ENCODE measurements at regions not wholly inside any gene's neighbourhood (a gene's known extent, or its start where the extent isn't known, plus 50 kb on each side); places are given as distances from the start of the nearest gene placed in this dataset.

DNA sequence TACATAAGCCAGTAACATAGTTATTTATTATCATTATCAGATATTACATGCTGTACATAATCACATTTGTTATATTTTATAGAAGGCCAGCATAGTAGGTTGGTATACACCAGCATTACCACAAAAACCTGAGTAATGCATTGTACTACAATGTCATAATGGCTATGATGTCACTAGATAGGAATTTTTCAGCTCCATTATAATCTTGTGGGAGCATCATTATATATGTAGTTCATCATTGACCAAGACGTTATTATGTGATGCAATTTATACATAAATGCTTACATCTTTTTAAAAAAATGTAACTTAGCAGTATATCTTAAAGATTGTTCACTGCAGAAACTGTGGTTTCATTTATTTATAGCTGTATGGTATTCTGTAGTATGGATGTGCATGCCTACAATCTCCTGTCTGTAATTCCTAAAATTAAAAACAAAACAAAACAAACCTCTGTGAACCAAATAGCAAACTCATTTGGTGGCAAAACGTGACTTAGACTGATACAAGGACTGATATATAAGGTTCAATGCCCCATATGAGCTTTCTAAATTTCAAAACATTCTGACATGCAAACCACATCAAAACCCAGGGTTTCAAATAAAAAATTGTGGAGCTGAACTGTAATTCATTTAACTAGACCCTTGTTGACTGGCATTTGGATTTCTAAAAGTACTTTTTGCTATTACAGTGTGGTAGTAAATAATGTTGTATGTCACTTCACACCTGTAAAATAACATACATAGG is 250.9 kb downstream of the DLEU7 start:
- Histone ChIP-seq H3K9me3 (ENCODE audit: control insufficient read depth, insufficient read depth, low read length) (no peaks in the 10 kb centered on the region), H3K9ac (ENCODE audit: low read depth, low read length) (no peak overlapping the region), H3K36me3 (ENCODE audit: insufficient read depth, low read length) (no peaks in the 10 kb centered on the region), H3K4me1 (ENCODE audit: insufficient read depth, low read length) (no peaks in the 10 kb centered on the region; the same call in 1 of the 2 replicates)

- no peak overlapping the region for H3K9ac ChIP-seq (ENCODE audit: low read depth, low read length)
- H3K4me1 ChIP-seq (ENCODE audit: insufficient read depth, low read length), result no peaks in the 10 kb centered on the region; the same call in 1 of the 2 replicates
- no peaks in the 10 kb centered on the region for H3K9me3 ChIP-seq (ENCODE audit: control insufficient read depth, insufficient read depth, low read length)
- H3K36me3 ChIP-seq (ENCODE audit: insufficient read depth, low read length), result no peaks in the 10 kb centered on the region
These were observed 250.3 kb downstream of the DLEU7 start for GRCh38 chr13:50593207-50593606.

GRCh38 chr13:50594276-50595051 is 249.0 kb downstream of the DLEU7 start:
- Histone ChIP-seq H3K4me1 (ENCODE audit: insufficient read depth, low read length) (no peaks in the 10 kb centered on the region; the same call in 1 of the 2 replicates), H3K9me3 (ENCODE audit: control insufficient read depth, insufficient read depth, low read length) (no peaks in the 10 kb centered on the region), H3K9ac (ENCODE audit: low read depth, low read length) (no peak overlapping the region), H3K36me3 (ENCODE audit: insufficient read depth, low read length) (no peaks in the 10 kb centered on the region)

DNA sequence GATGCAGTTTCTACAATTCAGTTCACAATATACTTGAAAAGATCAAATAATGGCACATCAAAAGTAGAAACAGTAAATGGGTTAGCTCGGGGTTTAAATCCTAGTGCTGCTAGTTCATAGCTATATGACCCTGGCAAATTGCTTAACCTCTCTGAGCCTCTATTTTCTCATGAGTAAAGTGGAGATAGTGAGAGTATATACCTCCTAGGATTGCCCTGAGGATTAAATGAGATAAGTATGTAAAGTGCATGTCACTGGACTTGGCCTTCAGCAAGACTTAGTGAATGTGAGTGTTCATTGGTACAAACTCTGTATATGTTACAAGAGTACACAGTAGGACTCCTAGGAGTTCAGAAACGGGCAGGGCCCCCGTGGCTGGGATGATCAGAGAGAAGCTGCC is 248.3 kb downstream of the DLEU7 start:
- no peaks in the 10 kb centered on the region; the same call in 1 of the 2 replicates for H3K4me1 ChIP-seq (ENCODE audit: insufficient read depth, low read length)
- H3K36me3 ChIP-seq (ENCODE audit: insufficient read depth, low read length), result no peaks in the 10 kb centered on the region
- no peaks in the 10 kb centered on the region for H3K9me3 ChIP-seq (ENCODE audit: control insufficient read depth, insufficient read depth, low read length)
- no peak overlapping the region for H3K9ac ChIP-seq (ENCODE audit: low read depth, low read length)

DNA sequence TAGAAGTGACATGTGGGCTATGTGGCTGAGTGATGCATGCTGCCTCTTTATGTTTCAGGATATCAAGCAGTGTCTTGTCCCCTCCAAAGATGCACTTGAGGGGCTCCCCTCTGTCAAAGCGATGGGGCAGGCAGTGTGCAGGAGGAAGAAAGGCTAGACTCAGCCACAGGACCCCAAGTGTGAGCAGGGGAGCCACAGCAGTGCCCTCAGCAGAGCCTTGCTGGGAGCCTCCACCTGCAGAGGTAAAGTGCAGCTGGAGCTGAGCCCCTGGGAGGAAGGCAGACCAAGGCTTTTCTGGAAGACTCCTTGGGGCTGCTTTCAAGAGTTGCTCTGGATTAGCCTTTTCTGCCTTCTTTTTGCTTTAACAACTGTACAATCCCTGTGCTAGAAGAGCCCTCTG is 247.3 kb downstream of the DLEU7 start:
- no peaks in the 10 kb centered on the region for H3K36me3 ChIP-seq (ENCODE audit: insufficient read depth, low read length)
- H3K9ac ChIP-seq (ENCODE audit: low read depth, low read length), result no peak overlapping the region
- H3K4me1 ChIP-seq (ENCODE audit: insufficient read depth, low read length), result no peaks in the 10 kb centered on the region; the same call in 1 of the 2 replicates
- no peaks in the 10 kb centered on the region for H3K9me3 ChIP-seq (ENCODE audit: control insufficient read depth, insufficient read depth, low read length)

DNA sequence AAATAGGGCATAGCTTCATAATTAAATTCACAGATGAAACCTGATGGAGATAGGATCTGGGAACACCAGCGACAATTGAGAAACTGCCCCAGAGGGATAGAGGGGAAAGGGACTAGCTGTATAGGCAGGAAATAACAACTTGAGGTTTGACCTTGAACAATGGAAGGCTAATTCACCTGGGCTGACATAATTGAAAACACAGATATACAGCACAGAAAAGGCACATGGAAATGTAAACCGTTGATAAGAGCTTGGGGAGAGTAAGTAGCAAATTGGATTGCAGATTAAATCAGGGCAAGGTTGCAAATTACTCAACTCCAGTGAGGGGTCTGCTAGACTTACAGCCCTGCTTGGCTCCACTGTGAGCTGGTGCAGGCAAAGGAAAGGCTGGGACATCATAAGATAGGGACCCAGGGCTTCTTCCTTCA is 246.7 kb downstream of the DLEU7 start:
- no peaks in the 10 kb centered on the region for H3K36me3 ChIP-seq (ENCODE audit: insufficient read depth, low read length)
- H3K4me1 ChIP-seq (ENCODE audit: insufficient read depth, low read length), result no peaks in the 10 kb centered on the region; the same call in 1 of the 2 replicates
- no peaks in the 10 kb centered on the region for H3K9me3 ChIP-seq (ENCODE audit: control insufficient read depth, insufficient read depth, low read length)
- no peak overlapping the region for H3K9ac ChIP-seq (ENCODE audit: low read depth, low read length)

DNA sequence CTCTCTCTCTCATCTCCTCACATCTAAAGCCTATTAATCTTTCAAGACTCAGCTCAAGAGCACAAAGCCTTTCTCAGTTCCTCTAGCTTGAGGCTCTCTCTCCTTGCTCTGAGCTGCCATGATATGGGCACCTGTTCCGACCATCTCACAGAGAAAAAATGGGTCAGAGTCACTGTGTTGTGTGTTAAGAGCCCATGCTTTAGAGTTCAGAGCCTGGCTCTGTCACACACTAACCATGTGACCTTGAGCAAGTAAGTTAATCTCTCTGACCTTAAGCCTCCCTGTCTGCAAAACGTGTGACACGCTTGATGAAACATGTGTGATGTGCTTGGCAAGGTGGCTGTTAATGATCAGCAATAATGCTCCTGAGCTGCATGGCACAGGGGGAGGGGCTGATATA is 245.2 kb downstream of the DLEU7 start:
- Histone ChIP-seq H3K9ac (ENCODE audit: low read depth, low read length) (no peak overlapping the region), H3K36me3 (ENCODE audit: insufficient read depth, low read length) (no peaks in the 10 kb centered on the region), H3K4me1 (ENCODE audit: insufficient read depth, low read length) (no peaks in the 10 kb centered on the region; the same call in 1 of the 2 replicates), H3K9me3 (ENCODE audit: control insufficient read depth, insufficient read depth, low read length) (no peaks in the 10 kb centered on the region)

DNA sequence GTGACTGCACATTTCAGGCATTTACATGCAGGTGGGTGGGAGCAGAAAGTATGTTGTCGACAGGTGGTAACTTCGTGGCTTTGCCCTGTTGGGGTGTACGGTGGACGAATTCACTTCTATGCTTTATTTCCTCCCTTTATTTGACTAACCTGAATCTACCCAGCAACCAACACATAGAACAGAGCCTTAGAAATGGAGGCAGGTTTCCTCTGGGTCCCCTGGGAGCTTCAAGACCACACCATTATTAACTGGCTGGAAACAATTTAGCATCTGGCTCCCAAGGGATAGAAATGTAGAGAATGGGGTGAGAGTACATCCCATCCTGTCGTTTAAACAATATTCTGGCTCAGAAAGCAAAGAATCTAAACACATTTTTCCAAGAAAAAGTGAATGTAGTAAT is 244.4 kb downstream of the DLEU7 start:
- Histone ChIP-seq H3K9me3 (ENCODE audit: control insufficient read depth, insufficient read depth, low read length) (no peaks in the 10 kb centered on the region), H3K36me3 (ENCODE audit: insufficient read depth, low read length) (no peaks in the 10 kb centered on the region), H3K9ac (ENCODE audit: low read depth, low read length) (no peak overlapping the region), H3K4me1 (ENCODE audit: insufficient read depth, low read length) (no peaks in the 10 kb centered on the region; the same call in 1 of the 2 replicates)

DNA sequence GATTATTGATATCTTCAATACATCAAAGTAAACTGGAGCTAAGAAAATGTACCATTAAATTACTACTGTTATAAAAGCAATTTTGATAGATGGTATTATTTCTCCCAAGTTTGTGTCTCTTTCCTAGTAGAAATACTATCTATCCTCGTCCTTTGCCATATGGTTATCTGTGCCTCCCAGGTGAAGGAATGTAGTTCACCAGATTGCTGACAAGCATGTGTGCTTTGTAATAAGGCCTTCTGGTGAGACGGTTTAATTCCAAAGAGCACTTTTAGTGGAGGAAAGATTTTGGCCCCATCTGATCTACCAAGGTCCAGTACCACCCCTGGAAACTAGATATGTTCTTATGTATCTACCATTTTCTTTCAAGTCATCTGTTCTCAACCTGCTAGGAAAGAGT is 243.6 kb downstream of the DLEU7 start:
- Histone ChIP-seq H3K4me1 (ENCODE audit: insufficient read depth, low read length) (no peaks in the 10 kb centered on the region; the same call in 1 of the 2 replicates), H3K36me3 (ENCODE audit: insufficient read depth, low read length) (no peaks in the 10 kb centered on the region)

GRCh38 chr13:50608370-50608769 is 235.1 kb downstream of the DLEU7 start:
- Histone ChIP-seq H3K4me1 (ENCODE audit: insufficient read depth, low read length) (no peaks in the 10 kb centered on the region), H3K9me3 (ENCODE audit: control insufficient read depth, insufficient read depth, low read length) (no peaks in the 10 kb centered on the region), H3K9ac (ENCODE audit: low read depth, low read length) (no peak overlapping the region)

More for the DNA sequence above, 243.6 kb downstream of the DLEU7 start:
- H3K9ac ChIP-seq (ENCODE audit: low read depth, low read length), result no peak overlapping the region
- H3K9me3 ChIP-seq (ENCODE audit: control insufficient read depth, insufficient read depth, low read length), result no peaks in the 10 kb centered on the region

DNA sequence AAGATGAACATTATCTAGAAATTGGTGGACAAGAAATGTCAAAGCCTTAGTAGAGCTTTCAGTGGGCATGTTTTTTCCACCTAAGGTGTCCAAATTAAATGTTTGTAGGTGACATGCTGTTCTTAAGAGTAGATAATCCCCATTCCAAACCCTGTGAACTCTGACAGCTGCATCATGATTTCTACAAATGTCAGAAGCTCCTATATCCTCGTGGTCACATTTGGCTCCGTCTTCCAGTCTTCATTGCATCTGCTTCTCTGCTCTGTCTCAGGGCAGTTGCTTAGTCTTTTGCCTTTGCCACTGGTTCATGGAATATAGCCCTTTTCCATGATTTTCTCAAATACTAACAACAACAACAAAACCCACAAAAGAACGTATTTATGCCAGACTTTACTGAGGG is 234.5 kb downstream of the DLEU7 start:
- Histone ChIP-seq H3K4me1 (ENCODE audit: insufficient read depth, low read length) (no peaks in the 10 kb centered on the region), H3K9ac (ENCODE audit: low read depth, low read length) (no peak overlapping the region), H3K36me3 (ENCODE audit: insufficient read depth, low read length) (no peaks in the 10 kb centered on the region), H3K9me3 (ENCODE audit: control insufficient read depth, insufficient read depth, low read length) (no peaks in the 10 kb centered on the region)

More at GRCh38 chr13:50608370-50608769, 235.1 kb downstream of the DLEU7 start:
- no peaks in the 10 kb centered on the region for H3K36me3 ChIP-seq (ENCODE audit: insufficient read depth, low read length)

GRCh38 chr13:50610238-50610637 is 233.3 kb downstream of the DLEU7 start:
- Histone ChIP-seq H3K9me3 (ENCODE audit: control insufficient read depth, insufficient read depth, low read length) (no peaks in the 10 kb centered on the region), H3K9ac (ENCODE audit: low read depth, low read length) (no peak overlapping the region), H3K36me3 (ENCODE audit: insufficient read depth, low read length) (no peaks in the 10 kb centered on the region), H3K4me1 (ENCODE audit: insufficient read depth, low read length) (no peaks in the 10 kb centered on the region)

GRCh38 chr13:50611117-50611781 is 232.2 kb downstream of the DLEU7 start:
- no peak overlapping the region for H3K9ac ChIP-seq (ENCODE audit: low read depth, low read length)
- no peaks in the 10 kb centered on the region for H3K4me1 ChIP-seq (ENCODE audit: insufficient read depth, low read length)
- no peaks in the 10 kb centered on the region for H3K9me3 ChIP-seq (ENCODE audit: control insufficient read depth, insufficient read depth, low read length)
- no peaks in the 10 kb centered on the region for H3K36me3 ChIP-seq (ENCODE audit: insufficient read depth, low read length)

DNA sequence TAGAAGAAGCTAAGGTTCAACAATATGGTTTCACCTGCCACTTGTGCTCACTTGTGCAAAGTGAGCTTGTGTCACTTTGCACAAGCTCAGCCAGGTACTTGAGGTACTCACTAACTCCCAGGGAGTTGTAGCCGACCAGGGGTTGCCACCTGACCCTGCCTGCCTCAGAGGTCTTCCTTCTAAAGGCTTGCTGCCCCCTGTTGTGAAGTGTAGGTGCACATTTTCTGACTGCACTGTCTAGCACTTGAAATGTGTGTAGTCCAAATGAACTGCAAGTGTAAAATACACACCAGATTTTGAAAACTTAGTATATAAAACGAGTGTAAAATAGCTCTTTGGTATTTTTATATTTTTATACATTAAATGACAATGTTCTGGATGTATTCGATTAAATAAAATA is 230.8 kb downstream of the DLEU7 start:
- no peaks in the 10 kb centered on the region for H3K36me3 ChIP-seq (ENCODE audit: insufficient read depth, low read length)
- H3K9me3 ChIP-seq (ENCODE audit: control insufficient read depth, insufficient read depth, low read length), result no peaks in the 10 kb centered on the region
- no peaks in the 10 kb centered on the region for H3K4me1 ChIP-seq (ENCODE audit: insufficient read depth, low read length)
- H3K9ac ChIP-seq (ENCODE audit: low read depth, low read length), result no peak overlapping the region

Data from ES-I3 (cell line).